GM18505 (cell line): ENCODE measurements at regions not wholly inside any gene's neighbourhood (a gene's known extent, or its start where the extent isn't known, plus 50 kb on each side); places are given as distances from the start of the nearest gene placed in this dataset.

Experiments
- ATAC-seq: cut with Tn5 transposase; IDR thresholded peaks from one replicate; pipeline ENCODE4 v1.9.1; 2021; ENCODE audit not compliant: unreplicated experiment
- POLR2A ChIP-seq: IDR thresholded peaks from 4 replicates; pipeline ENCODE4 v1.6.1; 2011; ENCODE audit warnings: borderline replicate concordance; ENCODE audit not compliant: insufficient read depth, insufficient read length; ENCODE audit errors: extremely low read depth

DNA sequence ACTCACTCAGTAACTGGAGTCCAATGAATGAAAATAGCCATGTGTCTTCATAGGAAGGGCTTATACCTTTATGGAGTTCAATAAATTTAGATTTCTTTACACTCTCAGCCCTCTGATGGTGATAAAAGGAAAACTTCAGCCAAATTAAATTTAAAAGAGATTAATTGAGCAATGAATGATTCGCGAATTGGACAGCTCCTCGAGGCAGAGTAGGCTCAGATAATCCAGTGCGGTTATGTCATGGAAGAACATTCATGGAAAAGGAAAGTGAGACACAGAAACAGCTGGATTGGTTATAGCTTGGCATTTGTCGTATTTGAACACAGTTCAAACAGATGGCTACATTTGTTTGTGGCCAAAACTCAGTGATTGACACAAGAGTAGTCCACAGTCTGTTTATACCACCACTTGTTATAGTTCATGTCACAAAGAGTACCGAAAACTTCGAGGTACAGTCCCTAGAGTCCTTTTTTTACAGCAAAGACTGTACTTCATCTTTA is 54.6 kb upstream of the TACR3 start:
- ATAC-seq = no peak
- no peak for TF ChIP-seq POLR2A

DNA sequence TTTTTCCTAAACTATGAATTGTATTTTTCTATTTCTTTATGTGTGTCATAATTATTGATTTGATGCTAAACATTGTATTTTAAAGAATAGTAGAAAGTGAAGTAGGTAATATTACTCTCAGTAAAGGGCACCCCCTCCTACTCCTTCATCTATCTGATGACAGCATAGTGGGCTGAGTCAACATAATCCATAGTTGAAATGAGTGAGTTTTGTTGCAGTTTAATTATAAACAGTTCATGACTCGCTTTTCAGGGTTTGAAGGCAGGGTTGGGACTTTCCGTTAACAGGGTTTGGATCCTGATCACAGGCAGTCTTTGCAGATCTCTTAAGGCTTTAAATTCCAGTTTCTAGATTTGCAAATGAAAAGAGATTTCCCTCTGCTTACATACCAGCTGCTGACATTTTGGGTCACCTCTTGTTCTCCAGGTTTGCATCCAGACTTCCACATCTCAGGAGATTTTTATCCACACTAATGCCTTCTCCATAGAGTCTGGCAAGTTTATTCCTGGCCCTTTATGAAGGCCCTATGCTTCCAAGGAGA is 54.0 kb upstream of the TACR3 start:
- no peak for TF ChIP-seq POLR2A
- ATAC-seq = no peak
